ENCODE measurements at regions not wholly inside any gene's neighbourhood (a gene's known extent, or its start where the extent isn't known, plus 50 kb on each side); places are given as distances from the start of the nearest gene placed in this dataset.
"Not testable (repeated sequence)": the region's sequence is repeated elsewhere in the genome, so short reads cannot be mapped to it uniquely, and the experiment has no call there.

GRCh38 chr5:61215996-61216395 lies 53.7 kb upstream of the SMIM15 start:
- Mint-ChIP-seq H3K27ac (no peak overlapping the region), H3K36me3 (no peaks in the 10 kb centered on the region), H3K9me3 (ENCODE audit: low read depth) (no peaks in the 10 kb centered on the region), H3K4me1 (ENCODE audit: low read depth) (no peaks in the 10 kb centered on the region), H3K4me3 (no peak overlapping the region), H3K27me3 (peaks cover 5% of the 10 kb centered on the region)

- no peaks in the 10 kb centered on the region for H3K4me1 Mint-ChIP-seq (ENCODE audit: low read depth)
- no peaks in the 10 kb centered on the region for H3K36me3 Mint-ChIP-seq
- peaks cover 5% of the 10 kb centered on the region for H3K27me3 Mint-ChIP-seq
- H3K9me3 Mint-ChIP-seq (ENCODE audit: low read depth): no peaks in the 10 kb centered on the region
- no peak overlapping the region for H3K4me3 Mint-ChIP-seq
- H3K27ac Mint-ChIP-seq: no peak overlapping the region
Observed at GRCh38 chr5:61216741-61217140, 54.5 kb upstream of the SMIM15 start.

DNA sequence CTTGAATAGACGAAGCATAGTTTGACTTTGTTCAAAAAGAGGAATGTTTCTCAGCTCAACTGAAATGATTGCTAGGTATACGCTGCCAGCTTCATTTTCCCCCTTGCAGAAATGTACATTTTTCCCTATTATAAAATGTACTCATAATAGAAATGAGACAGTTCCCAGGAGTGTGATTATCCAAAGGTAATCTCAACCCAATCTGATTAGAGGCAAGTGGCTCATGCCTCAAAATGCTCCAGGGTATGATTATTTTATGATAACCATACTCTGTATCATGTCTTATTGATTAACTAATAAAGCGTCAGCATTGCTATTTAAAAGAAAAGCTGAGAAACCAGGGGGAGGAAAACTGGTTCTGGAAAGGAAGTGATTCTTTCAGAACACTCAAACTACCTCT lies 54.9 kb upstream of the SMIM15 start:
- H3K36me3 Mint-ChIP-seq: no peaks in the 10 kb centered on the region
- no peaks in the 10 kb centered on the region for H3K4me1 Mint-ChIP-seq (ENCODE audit: low read depth)
- no peak overlapping the region for H3K27ac Mint-ChIP-seq
- H3K4me3 Mint-ChIP-seq: no peak overlapping the region
- no peaks in the 10 kb centered on the region for H3K9me3 Mint-ChIP-seq (ENCODE audit: low read depth)
- H3K27me3 Mint-ChIP-seq: peaks cover 4% of the 10 kb centered on the region

- no peaks in the 10 kb centered on the region for H3K9me3 Mint-ChIP-seq (ENCODE audit: low read depth)
- H3K4me3 Mint-ChIP-seq: no peak overlapping the region
- H3K27ac Mint-ChIP-seq: no peak overlapping the region
- no peaks in the 10 kb centered on the region for H3K36me3 Mint-ChIP-seq
- H3K4me1 Mint-ChIP-seq (ENCODE audit: low read depth): no peaks in the 10 kb centered on the region
- no peaks in the 10 kb centered on the region for H3K27me3 Mint-ChIP-seq
Observed at GRCh38 chr5:61228229-61228628, 66.0 kb upstream of the SMIM15 start.

- H3K27me3 Mint-ChIP-seq: no peaks in the 10 kb centered on the region
- no peak overlapping the region for H3K4me3 Mint-ChIP-seq
- H3K9me3 Mint-ChIP-seq (ENCODE audit: low read depth): no peaks in the 10 kb centered on the region
- H3K36me3 Mint-ChIP-seq: no peaks in the 10 kb centered on the region
- no peak overlapping the region for H3K27ac Mint-ChIP-seq
- H3K4me1 Mint-ChIP-seq (ENCODE audit: low read depth): no peaks in the 10 kb centered on the region
Observed at GRCh38 chr5:61228691-61229280, 66.5 kb upstream of the SMIM15 start.

- no peaks in the 10 kb centered on the region for H3K4me1 Mint-ChIP-seq (ENCODE audit: low read depth)
- no peak overlapping the region for H3K27ac Mint-ChIP-seq
- no peaks in the 10 kb centered on the region for H3K9me3 Mint-ChIP-seq (ENCODE audit: low read depth)
- H3K27me3 Mint-ChIP-seq: no peaks in the 10 kb centered on the region
- no peaks in the 10 kb centered on the region for H3K36me3 Mint-ChIP-seq
- H3K4me3 Mint-ChIP-seq: no peak overlapping the region
Observed at GRCh38 chr5:61229416-61229815, 67.1 kb upstream of the SMIM15 start.

GRCh38 chr5:61230492-61230891 lies 68.2 kb upstream of the SMIM15 start:
- Mint-ChIP-seq H3K36me3 (no peaks in the 10 kb centered on the region), H3K27ac (no peak overlapping the region), H3K4me3 (no peak overlapping the region), H3K4me1 (ENCODE audit: low read depth) (no peaks in the 10 kb centered on the region), H3K9me3 (ENCODE audit: low read depth) (no peaks in the 10 kb centered on the region), H3K27me3 (no peaks in the 10 kb centered on the region)

- Mint-ChIP-seq H3K36me3 (no peaks in the 10 kb centered on the region), H3K9me3 (ENCODE audit: low read depth) (no peaks in the 10 kb centered on the region), H3K4me1 (ENCODE audit: low read depth) (no peaks in the 10 kb centered on the region)
Observed at GRCh38 chr5:61231813-61232212, 69.5 kb upstream of the SMIM15 start.

GRCh38 chr5:61232490-61233050 lies 70.3 kb upstream of the SMIM15 start:
- no peaks in the 10 kb centered on the region for H3K4me1 Mint-ChIP-seq (ENCODE audit: low read depth)
- no peak overlapping the region for H3K4me3 Mint-ChIP-seq
- no peaks in the 10 kb centered on the region for H3K36me3 Mint-ChIP-seq
- no peaks in the 10 kb centered on the region for H3K27me3 Mint-ChIP-seq
- H3K27ac Mint-ChIP-seq: no peak overlapping the region
- no peaks in the 10 kb centered on the region for H3K9me3 Mint-ChIP-seq (ENCODE audit: low read depth)

More at GRCh38 chr5:61231813-61232212, 69.5 kb upstream of the SMIM15 start:
- Mint-ChIP-seq H3K27me3 (no peaks in the 10 kb centered on the region), H3K4me3 (no peak overlapping the region), H3K27ac (no peak overlapping the region)

GRCh38 chr5:61234019-61234418 lies 71.8 kb upstream of the SMIM15 start:
- no peaks in the 10 kb centered on the region for H3K36me3 Mint-ChIP-seq
- H3K27ac Mint-ChIP-seq: no peak overlapping the region
- H3K4me1 Mint-ChIP-seq (ENCODE audit: low read depth): no peaks in the 10 kb centered on the region

DNA sequence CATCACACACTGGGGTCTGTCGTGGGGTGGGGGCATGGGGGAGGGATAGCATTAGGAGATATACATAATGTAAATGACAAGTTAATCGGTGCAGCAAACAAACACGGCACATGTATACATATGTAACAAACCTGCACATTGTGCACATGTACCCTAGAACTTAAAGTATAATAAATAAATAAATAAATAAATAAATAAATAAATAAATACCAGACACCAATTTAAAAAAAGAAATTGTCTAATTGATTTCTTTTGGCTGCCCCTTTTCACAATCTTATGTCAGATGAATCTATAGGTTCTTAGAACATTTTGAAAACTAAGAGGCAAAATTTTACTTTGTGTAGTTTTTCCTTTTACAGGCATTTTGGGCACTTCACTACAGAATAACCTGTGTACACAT lies 74.4 kb upstream of the SMIM15 start:
- H3K9me3 Mint-ChIP-seq (ENCODE audit: low read depth); H3K27ac Mint-ChIP-seq; H3K36me3 Mint-ChIP-seq; H3K4me1 Mint-ChIP-seq (ENCODE audit: low read depth); H3K27me3 Mint-ChIP-seq; H3K4me3 Mint-ChIP-seq: not testable (repeated sequence)

More at GRCh38 chr5:61234019-61234418, 71.8 kb upstream of the SMIM15 start:
- no peaks in the 10 kb centered on the region for H3K27me3 Mint-ChIP-seq
- no peak overlapping the region for H3K4me3 Mint-ChIP-seq
- H3K9me3 Mint-ChIP-seq (ENCODE audit: low read depth): no peaks in the 10 kb centered on the region

- H3K36me3 Mint-ChIP-seq: no peaks in the 10 kb centered on the region
- no peaks in the 10 kb centered on the region for H3K9me3 Mint-ChIP-seq (ENCODE audit: low read depth)
- no peak overlapping the region for H3K27ac Mint-ChIP-seq
- H3K27me3 Mint-ChIP-seq: no peaks in the 10 kb centered on the region
- no peak overlapping the region for H3K4me3 Mint-ChIP-seq
- H3K4me1 Mint-ChIP-seq (ENCODE audit: low read depth): no peaks in the 10 kb centered on the region
Observed at GRCh38 chr5:61245486-61245885, 83.2 kb upstream of the SMIM15 start.

DNA sequence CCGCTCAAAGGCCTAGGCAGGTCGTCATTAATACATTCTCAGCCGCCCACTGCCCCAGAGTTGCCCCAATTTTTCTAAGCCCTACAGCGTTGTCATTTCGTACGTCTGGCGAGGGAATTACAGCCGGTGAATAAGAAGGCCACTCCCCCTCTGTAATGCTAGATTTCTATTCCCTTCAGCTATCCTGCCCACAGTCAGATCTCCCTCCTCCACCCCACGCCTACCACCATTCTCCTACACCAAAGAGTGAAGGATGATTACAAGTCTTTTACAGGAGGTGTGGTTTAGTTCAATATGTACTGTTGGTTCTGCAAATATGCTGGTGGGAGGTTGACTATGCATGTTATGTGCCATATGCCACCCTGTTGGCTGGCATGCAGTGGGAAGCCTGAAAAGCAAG lies 83.7 kb upstream of the SMIM15 start:
- Mint-ChIP-seq H3K4me3 (no peak overlapping the region), H3K27me3 (no peaks in the 10 kb centered on the region), H3K9me3 (ENCODE audit: low read depth) (no peaks in the 10 kb centered on the region), H3K4me1 (ENCODE audit: low read depth) (no peaks in the 10 kb centered on the region), H3K36me3 (no peaks in the 10 kb centered on the region), H3K27ac (no peak overlapping the region)

- H3K4me3 Mint-ChIP-seq: no peak overlapping the region
- no peaks in the 10 kb centered on the region for H3K4me1 Mint-ChIP-seq (ENCODE audit: low read depth)
- H3K36me3 Mint-ChIP-seq: no peaks in the 10 kb centered on the region
- no peak overlapping the region for H3K27ac Mint-ChIP-seq
- no peaks in the 10 kb centered on the region for H3K27me3 Mint-ChIP-seq
- no peaks in the 10 kb centered on the region for H3K9me3 Mint-ChIP-seq (ENCODE audit: low read depth)
Observed at GRCh38 chr5:61246768-61247307, 84.6 kb upstream of the SMIM15 start.

- Mint-ChIP-seq H3K4me1 (ENCODE audit: low read depth) (no peaks in the 10 kb centered on the region), H3K27ac (no peak overlapping the region), H3K4me3 (no peak overlapping the region)
Observed at GRCh38 chr5:61251874-61252642, 80.0 kb upstream of the ZSWIM6 start.

More at GRCh38 chr5:61251874-61252642, 80.0 kb upstream of the ZSWIM6 start:
- Mint-ChIP-seq H3K36me3 (no peaks in the 10 kb centered on the region), H3K27me3 (peaks cover 6% of the 10 kb centered on the region), H3K9me3 (ENCODE audit: low read depth) (no peaks in the 10 kb centered on the region)
